HG02870 (cell line): ENCODE measurements at regions not wholly inside any gene's neighbourhood (a gene's known extent, or its start where the extent isn't known, plus 50 kb on each side); places are given as distances from the start of the nearest gene placed in this dataset.
"Not testable (repeated sequence)": the region's sequence is repeated elsewhere in the genome, so short reads cannot be mapped to it uniquely, and the experiment has no call there.

Experiments
- ATAC-seq: cut with Tn5 transposase; IDR thresholded peaks from one replicate; pipeline ENCODE4 v1.9.1; 2021; ENCODE audit warnings: mild to moderate bottlenecking, moderate library complexity; ENCODE audit not compliant: unreplicated experiment

GRCh38 chr16:65621640-65622039, 499.8 kb upstream of the CDH11 start:
- no peak for ATAC-seq

GRCh38 chr16:65619606-65620005, 497.7 kb upstream of the CDH11 start:
- ATAC-seq, result no peak

DNA sequence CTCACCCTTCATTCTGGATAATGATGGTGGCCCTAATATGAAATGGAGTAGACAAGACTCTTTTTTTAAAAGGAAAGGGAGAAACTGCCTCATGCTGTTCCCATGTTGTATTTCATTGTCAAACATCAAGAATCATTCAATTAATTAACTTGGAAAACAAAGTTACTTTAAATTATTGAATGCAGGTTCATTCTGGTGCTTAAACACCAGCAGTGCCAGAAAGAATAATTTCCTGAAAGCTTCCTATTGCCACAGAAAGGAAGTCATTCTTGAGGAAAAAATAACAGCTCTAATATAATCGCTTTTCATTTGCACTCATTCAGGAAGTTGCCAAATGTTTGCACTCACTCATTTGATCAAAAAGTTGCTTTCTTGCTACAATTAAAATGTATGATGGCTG, 497.1 kb upstream of the CDH11 start:
- no peak for ATAC-seq

GRCh38 chr16:65618333-65618732, 496.5 kb upstream of the CDH11 start:
- no peak for ATAC-seq

GRCh38 chr16:65617421-65617820, 495.6 kb upstream of the CDH11 start:
- no peak for ATAC-seq

- no peak for ATAC-seq
Measured at GRCh38 chr16:65608455-65608854, 486.6 kb upstream of the CDH11 start.

DNA sequence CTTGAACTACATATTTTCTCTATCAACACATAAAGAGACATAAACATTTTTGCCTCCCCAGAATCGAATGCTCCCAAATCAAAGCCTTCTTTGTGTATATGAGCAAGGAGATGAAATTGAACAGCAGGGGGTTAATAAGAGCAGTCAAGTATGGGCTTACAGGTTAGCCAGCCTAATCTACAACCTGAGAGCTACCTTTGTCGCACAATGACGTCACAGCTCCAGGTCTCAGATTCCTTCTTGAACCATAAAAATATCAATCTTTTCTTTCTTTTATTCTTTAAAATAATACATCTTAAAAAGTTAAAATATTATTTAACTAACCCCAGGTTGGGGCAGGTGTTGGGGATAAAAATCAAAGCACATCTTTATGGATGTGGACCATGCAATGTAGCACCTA, 482.9 kb upstream of the CDH11 start:
- no peak for ATAC-seq

GRCh38 chr16:65601781-65602180, 479.9 kb upstream of the CDH11 start:
- no peak for ATAC-seq

- no peak for ATAC-seq
Measured at GRCh38 chr16:65600629-65601028, 478.8 kb upstream of the CDH11 start.

DNA sequence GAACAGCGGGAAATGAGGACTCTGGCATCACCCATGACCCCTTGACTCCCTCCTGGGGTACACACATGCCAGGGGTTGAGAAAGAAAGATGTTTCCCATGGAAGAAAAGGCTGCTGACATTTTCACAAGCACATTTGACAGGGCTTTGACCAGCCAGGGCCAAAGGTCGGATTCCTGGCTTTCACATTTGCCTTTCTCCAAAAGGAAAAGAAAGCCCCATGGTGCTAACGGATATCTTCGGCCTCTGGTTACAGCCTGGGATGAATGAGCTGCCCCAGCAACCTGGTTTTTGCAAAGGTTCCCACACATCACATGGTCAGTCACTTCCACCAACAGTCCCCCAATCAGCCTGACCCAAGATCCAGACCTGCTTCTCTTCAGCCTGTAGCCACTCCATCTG, 478.2 kb upstream of the CDH11 start:
- ATAC-seq, result no peak

GRCh38 chr16:65598621-65599020, 476.8 kb upstream of the CDH11 start:
- no peak for ATAC-seq

- ATAC-seq, result no peak
Measured at GRCh38 chr16:65583498-65583897, 461.6 kb upstream of the CDH11 start.

DNA sequence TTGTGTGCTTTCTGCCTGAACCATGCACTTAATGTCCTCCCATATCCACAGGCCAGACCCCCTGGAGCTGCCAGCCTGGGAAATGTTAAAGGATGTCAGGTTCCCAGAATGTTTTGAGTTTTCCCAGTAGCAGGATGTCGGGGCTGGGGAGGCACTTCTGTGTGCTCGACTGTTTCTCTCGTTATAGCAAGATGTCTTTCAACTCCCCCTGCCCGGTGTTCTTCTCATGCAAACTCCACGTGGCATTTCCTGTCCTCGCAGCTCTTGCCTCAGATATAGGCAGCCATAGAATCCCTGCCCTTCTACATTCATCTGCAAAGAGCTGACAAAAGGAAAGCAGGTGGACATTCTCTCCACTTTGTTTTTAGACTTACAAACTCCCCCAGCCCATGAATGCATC, 457.2 kb upstream of the CDH11 start:
- no peak for ATAC-seq

DNA sequence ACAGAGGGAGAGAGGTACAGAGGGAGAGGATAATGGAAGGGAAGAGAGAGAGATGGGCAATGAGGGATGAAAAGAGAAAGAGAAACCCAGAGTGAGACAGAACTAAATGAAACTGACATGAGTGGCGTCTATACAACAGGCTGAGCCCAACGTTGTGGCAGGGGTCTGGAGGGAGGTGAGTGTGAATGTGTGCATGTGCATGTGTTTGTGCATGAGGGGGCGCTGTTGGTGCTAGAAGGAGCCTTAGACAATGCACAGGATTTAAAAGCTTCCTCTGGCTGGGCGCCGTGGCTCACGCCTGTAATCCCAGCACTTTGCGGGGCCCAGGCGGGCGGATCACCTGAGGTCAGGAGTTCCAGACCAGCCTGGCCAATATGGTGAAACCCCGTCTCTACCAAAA, 454.8 kb upstream of the CDH11 start:
- ATAC-seq, result no peak

DNA sequence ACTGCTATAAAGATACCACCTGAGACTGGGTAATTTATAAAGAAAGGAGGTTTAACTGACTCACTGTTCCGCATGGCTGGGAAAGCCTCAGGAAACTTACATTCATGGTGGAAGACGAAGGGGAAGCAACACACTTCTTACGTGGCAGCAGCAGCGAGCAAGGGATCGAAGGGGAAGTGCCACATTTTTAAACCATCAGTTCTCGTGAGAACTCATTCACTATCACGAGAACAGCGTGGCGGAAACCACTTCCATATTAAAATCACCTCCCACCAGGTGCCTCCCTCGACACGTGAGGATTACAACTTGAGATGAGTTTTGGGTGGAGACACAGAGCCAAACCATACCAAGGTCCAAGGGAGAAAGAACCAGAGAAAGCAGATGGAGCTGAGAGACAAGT, 454.3 kb upstream of the CDH11 start:
- ATAC-seq, result no peak

- no peak for ATAC-seq
Measured at GRCh38 chr16:65574326-65574966, 452.6 kb upstream of the CDH11 start.

DNA sequence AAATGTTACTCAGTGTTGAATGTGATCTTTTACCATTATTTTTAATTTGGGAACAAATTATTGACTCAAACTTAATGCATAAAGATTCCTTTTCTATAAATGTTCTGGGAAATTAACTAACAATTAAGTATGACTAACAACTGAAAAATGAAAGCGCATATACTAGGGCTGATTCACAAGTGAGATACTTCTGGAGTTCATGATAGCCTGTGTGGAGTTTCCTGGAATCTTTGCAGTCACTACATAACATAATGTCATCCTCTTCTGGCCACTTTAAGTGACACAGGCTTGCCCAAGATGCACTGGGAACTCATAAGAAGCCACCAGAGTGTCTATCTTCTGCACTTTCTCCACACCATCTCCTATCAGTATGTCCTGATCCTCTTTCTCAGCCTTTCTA, 450.3 kb upstream of the CDH11 start:
- ATAC-seq, result no peak

- ATAC-seq, result no peak
Measured at GRCh38 chr16:65570261-65570660, 448.4 kb upstream of the CDH11 start.

DNA sequence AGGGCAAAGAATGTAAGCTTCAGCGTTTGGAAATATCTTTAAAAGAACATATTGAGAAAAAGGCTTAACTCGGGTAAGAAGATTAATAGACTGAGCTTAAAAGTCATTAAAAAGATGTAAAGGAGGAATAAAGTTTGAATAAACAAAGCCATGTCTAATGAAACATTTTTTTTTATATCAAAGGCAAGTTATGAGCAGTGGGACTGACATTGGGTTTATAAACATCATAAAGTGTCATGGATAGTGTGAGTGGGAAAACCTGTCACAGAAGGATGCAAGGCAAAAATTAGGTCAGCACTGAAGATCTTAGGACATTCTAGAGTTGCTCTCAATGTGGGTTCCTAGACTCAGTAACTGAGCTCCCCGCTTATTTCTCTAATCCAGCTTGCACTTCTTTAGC, 438.0 kb upstream of the CDH11 start:
- no peak for ATAC-seq

DNA sequence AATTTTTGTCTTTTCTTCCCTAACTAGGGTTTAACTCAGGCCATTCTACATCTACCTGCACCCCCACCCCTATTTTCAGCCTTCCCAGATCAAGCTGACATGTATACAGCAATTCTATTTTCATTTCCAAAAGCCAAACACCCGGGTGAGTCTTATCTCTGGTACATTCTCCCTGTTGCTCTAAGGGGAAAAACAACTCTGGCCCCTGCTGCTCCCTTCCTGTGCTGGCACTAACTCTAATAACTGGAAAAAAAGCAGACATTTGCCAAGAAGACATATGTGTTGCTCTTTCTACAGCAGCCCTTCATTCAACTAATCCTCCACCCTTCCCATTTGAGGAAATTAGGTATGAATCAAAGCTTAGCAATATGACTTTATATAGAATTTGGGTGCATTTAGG, 427.8 kb upstream of the CDH11 start:
- not testable (repeated sequence) for ATAC-seq

- ATAC-seq, result no peak
Measured at GRCh38 chr16:65548470-65548869, 426.6 kb upstream of the CDH11 start.

- no peak for ATAC-seq
Measured at GRCh38 chr16:65547772-65548446, 426.0 kb upstream of the CDH11 start.

GRCh38 chr16:65546353-65546791, 424.5 kb upstream of the CDH11 start:
- ATAC-seq, result no peak
